DOHH2 (cell line): ENCODE measurements at regions not wholly inside any gene's neighbourhood (a gene's known extent, or its start where the extent isn't known, plus 50 kb on each side); places are given as distances from the start of the nearest gene placed in this dataset.

Source experiments
- H3F3A ChIP-seq: fragments of 200-600 bp; sonication (generic), shearing (Covaris generic); 2 replicates; pipeline ENCODE4 v1.6.0; 2016; ENCODE audit warnings: antibody characterized with exemption, mild to moderate bottlenecking; ENCODE audit not compliant: control insufficient read depth, insufficient read depth
- H3K27ac ChIP-seq: fragments of 200-600 bp; sonication (generic); 2 replicates; pipeline ENCODE4 v1.5.1; 2014; ENCODE audit warnings: low read depth, mild to moderate bottlenecking, low read length, moderate library complexity
- H3K27me3 ChIP-seq: fragments of 200-600 bp; sonication (generic); 2 replicates; pipeline ENCODE4 v1.6.1; 2014; ENCODE audit warnings: mild to moderate bottlenecking, low read length, mixed read lengths; ENCODE audit not compliant: control insufficient read depth
- H3K36me3 ChIP-seq: fragments of 200-600 bp; sonication (generic); 2 replicates; pipeline ENCODE4 v1.6.1; 2014; ENCODE audit warnings: mild to moderate bottlenecking, low read length, moderate library complexity, mixed read lengths; ENCODE audit not compliant: control insufficient read depth
- H3K4me1 ChIP-seq: fragments of 200-600 bp; sonication (generic); 2 replicates; pipeline ENCODE4 v1.6.1; 2014; ENCODE audit warnings: mild to moderate bottlenecking, low read length, mixed read lengths; ENCODE audit not compliant: control insufficient read depth
- H3K4me2 ChIP-seq: fragments of 200-600 bp; sonication (generic); 2 replicates; pipeline ENCODE4 v1.6.0; 2014; ENCODE audit warnings: mild to moderate bottlenecking, low read length, moderate library complexity
- H3K4me3 ChIP-seq: fragments of 200-600 bp; sonication (generic); 2 replicates; pipeline ENCODE4 v1.5.1; 2014; ENCODE audit warnings: mild to moderate bottlenecking, low read length, mixed read lengths
- H3K79me2 ChIP-seq: fragments of 200-600 bp; sonication (generic); 2 replicates; pipeline ENCODE4 v1.6.1; 2014; ENCODE audit warnings: mild to moderate bottlenecking, low read length, mixed read lengths; ENCODE audit not compliant: control insufficient read depth
- H3K9me2 ChIP-seq: fragments of 200-600 bp; sonication (generic); replicated peaks from 2 replicates; pipeline ENCODE4 v1.6.1; 2014; ENCODE audit warnings: mild to moderate bottlenecking, low read length, mixed read lengths; ENCODE audit not compliant: control insufficient read depth
- H3K9me3 ChIP-seq: fragments of 200-600 bp; sonication (generic); 2 replicates; pipeline ENCODE4 v1.6.1; 2014; ENCODE audit warnings: antibody characterized with exemption, low read length, mixed read lengths; ENCODE audit not compliant: control insufficient read depth, insufficient read depth
- H4K20me1 ChIP-seq: fragments of 200-600 bp; sonication (generic); 2 replicates; pipeline ENCODE4 v1.6.0; 2014; ENCODE audit warnings: low read depth, mild to moderate bottlenecking, antibody characterized with exemption, low read length, moderate library complexity; ENCODE audit not compliant: control insufficient read depth, insufficient read depth
- EZH2phosphoT487 ChIP-seq: fragments of 200-600 bp; sonication (generic); IDR thresholded peaks from 2 replicates; pipeline ENCODE4 v1.6.1; 2017; ENCODE audit warnings: borderline replicate concordance, mild to moderate bottlenecking, antibody characterized with exemption, low read length, moderate library complexity, mixed read lengths
- TF ChIP-seq, protein P1 (sequence below): fragments of 200-600 bp; sonication (generic); IDR thresholded peaks from one replicate; pipeline ENCODE4 v1.5.1; 2014; ENCODE audit warnings: antibody characterized with exemption, mild to moderate bottlenecking, low read depth, low read length; ENCODE audit not compliant: poor library complexity, severe bottlenecking

DNA sequence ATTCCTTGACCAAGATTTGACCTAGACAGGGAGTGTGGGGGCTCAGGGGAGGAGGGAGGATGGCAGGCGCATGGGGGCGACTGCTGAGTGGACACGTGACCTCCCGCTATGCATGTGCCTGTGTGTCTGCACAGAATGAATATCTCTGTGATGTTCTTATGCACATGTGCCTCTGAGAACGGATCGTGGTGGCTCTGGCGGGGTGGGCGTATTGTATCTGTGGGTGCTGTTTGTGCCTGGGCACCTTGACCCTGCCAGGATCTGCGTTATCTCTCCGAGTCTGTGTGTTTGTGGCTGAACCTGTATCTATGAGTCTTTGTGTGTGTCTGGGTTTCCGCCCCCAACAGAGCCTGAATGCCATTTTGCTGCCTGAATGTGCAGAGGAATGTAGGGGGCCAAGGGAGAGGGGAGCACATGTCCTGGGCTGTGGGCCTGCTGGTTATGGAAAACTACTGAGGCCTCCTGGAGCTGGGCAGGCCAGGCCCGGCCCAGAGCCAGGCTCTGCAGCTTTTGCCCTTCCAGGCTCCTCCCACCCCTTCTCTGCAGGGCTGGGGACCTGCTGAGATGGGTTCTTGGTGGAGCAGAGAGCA is 102.5 kb downstream of the EBNA1BP2 start:
- H3K4me1 ChIP-seq = peaks cover 26% of the 10 kb centered on the region
- H3F3A ChIP-seq = peaks cover 2% of the 10 kb centered on the region; the same call in 1 of the 2 replicates
- no peak overlapping the region for H3K27ac ChIP-seq
- H3K9me3 ChIP-seq = no peaks in the 10 kb centered on the region
- H3K9me2 ChIP-seq = no peaks in the 10 kb centered on the region
- no peak for TF ChIP-seq EZH2phosphoT487
- TF ChIP-seq, protein P1, sequence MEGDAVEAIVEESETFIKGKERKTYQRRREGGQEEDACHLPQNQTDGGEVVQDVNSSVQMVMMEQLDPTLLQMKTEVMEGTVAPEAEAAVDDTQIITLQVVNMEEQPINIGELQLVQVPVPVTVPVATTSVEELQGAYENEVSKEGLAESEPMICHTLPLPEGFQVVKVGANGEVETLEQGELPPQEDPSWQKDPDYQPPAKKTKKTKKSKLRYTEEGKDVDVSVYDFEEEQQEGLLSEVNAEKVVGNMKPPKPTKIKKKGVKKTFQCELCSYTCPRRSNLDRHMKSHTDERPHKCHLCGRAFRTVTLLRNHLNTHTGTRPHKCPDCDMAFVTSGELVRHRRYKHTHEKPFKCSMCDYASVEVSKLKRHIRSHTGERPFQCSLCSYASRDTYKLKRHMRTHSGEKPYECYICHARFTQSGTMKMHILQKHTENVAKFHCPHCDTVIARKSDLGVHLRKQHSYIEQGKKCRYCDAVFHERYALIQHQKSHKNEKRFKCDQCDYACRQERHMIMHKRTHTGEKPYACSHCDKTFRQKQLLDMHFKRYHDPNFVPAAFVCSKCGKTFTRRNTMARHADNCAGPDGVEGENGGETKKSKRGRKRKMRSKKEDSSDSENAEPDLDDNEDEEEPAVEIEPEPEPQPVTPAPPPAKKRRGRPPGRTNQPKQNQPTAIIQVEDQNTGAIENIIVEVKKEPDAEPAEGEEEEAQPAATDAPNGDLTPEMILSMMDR = no peak
- H3K27me3 ChIP-seq = peaks cover 7% of the 10 kb centered on the region
- no peaks in the 10 kb centered on the region for H3K79me2 ChIP-seq
- no peaks in the 10 kb centered on the region for H3K36me3 ChIP-seq
- no peak overlapping the region for H3K4me3 ChIP-seq
- H4K20me1 ChIP-seq = no peaks in the 10 kb centered on the region
- no peak overlapping the region for H3K4me2 ChIP-seq

DNA sequence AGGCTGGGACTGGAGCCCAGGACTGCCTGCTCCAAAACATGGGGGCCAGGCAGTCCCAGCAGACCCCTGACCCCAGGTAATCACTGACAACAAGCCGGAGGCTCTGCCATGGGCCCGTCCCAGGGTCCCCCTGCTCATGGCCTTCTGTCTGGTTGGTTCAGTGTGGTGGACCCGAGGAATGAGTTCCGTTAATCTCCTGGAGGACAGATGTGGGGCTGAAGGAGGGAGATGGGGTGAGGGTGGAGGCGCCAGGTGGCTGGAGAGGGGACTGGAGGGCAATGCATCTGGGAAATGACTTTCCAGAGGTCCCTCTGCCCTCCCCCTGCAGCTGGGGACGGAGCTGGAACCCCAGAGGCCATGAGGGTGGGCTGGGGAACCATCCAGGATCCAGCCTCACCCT is 103.2 kb downstream of the EBNA1BP2 start:
- Histone ChIP-seq H3K4me1 (peaks cover 25% of the 10 kb centered on the region), H3K79me2 (no peaks in the 10 kb centered on the region), H4K20me1 (no peaks in the 10 kb centered on the region), H3K4me3 (no peak overlapping the region), H3K4me2 (no peak overlapping the region), H3K27ac (no peak overlapping the region), H3K27me3 (peaks cover 7% of the 10 kb centered on the region), H3K36me3 (no peaks in the 10 kb centered on the region), H3K9me2 (no peaks in the 10 kb centered on the region), H3F3A (peaks cover 2% of the 10 kb centered on the region; the same call in 1 of the 2 replicates), H3K9me3 (no peaks in the 10 kb centered on the region)
- TF ChIP-seq, protein P1 = no peak
- TF ChIP-seq EZH2phosphoT487 = no peak

DNA sequence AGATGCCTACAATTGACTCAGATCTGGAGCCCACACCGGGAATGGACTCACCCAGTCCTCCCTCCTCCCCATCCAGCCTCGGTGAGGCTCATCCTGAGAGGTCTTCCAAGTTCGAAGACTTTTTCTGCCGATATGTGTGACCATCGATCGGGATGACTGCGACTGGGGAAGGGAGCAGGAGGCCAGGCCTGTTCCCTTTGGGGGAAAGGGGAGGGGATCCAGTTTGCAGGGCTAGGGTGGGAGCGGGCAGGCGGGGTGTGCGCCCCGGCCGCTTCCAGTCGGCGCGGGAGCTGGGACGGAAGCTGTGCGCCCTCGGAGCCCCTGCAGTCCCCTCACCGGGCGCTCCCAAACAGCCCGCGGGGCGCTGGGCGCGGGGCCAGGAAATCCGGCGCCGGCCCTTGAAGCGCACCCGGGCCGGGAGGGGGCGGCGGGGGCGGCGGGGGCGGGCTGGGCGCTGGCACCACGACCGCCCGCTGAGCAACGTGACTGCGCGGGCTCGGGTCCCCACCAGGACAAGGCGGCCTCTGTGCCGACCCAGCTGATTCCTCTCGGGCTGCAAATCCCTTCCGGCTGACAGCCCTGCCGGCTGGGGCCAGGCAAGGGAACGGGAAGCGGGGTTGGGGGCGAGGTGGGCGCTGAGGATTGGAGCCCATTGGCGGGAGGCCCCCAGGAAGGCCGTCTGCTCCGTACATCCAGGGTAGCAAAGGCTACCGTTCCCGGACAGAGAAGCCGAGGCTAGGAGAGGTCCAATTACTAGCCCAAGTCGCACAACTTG is 103.9 kb downstream of the EBNA1BP2 start:
- peaks cover 19% of the 10 kb centered on the region for H3K4me1 ChIP-seq
- H4K20me1 ChIP-seq = no peaks in the 10 kb centered on the region
- H3K27me3 ChIP-seq = peaks cover 7% of the 10 kb centered on the region
- H3F3A ChIP-seq = peaks cover 2% of the 10 kb centered on the region; the same call in 1 of the 2 replicates
- H3K9me2 ChIP-seq = no peaks in the 10 kb centered on the region
- no peaks in the 10 kb centered on the region for H3K9me3 ChIP-seq
- no peak overlapping the region for H3K27ac ChIP-seq
- H3K79me2 ChIP-seq = no peaks in the 10 kb centered on the region
- no peaks in the 10 kb centered on the region for H3K36me3 ChIP-seq
- TF ChIP-seq, protein P1 = no peak
- no peak for TF ChIP-seq EZH2phosphoT487
- no peak overlapping the region for H3K4me3 ChIP-seq
- H3K4me2 ChIP-seq = no peak overlapping the region
